HL-60 (cell line): ENCODE measurements at regions not wholly inside any gene's neighbourhood (a gene's known extent, or its start where the extent isn't known, plus 50 kb on each side); places are given as distances from the start of the nearest gene placed in this dataset.

ENCODE experiments used
- DNase-seq, 2 experiments: peaks; one replicate each; pipeline ENCODE4 v3.0.0-alpha.2; 2010 to 2020; ENCODE audit warnings: low read depth in 1 of 2, low spot score in 1 of 2
- H3K27ac ChIP-seq: fragments of 250-450 bp; sonication (Bioruptor Pico); replicated peaks from 2 replicates; pipeline ENCODE4 v1.5.1; 2020; ENCODE audit warnings: mild to moderate bottlenecking, moderate library complexity
- H3K27me3 ChIP-seq: fragments of 250-450 bp; sonication (Bioruptor Pico); 2 replicates; pipeline ENCODE4 v1.5.1; 2021; ENCODE audit warnings: mild to moderate bottlenecking, moderate library complexity; ENCODE audit not compliant: insufficient read depth, poor library complexity, severe bottlenecking
- H3K4me3 ChIP-seq: replicated peaks from 2 replicates; pipeline ENCODE4 v1.5.1; 2011; ENCODE audit warnings: mild to moderate bottlenecking, control low read depth, low read length; ENCODE audit not compliant: insufficient read depth
- GABPA ChIP-seq: IDR thresholded peaks from 2 replicates; pipeline ENCODE4 v1.6.1; 2012; ENCODE audit warnings: low read depth
- POLR2AphosphoS5 ChIP-seq: IDR thresholded peaks from 2 replicates; pipeline ENCODE4 v1.6.1; 2012; ENCODE audit warnings: low read depth
- SPI1 ChIP-seq: IDR thresholded peaks from 2 replicates; pipeline ENCODE4 v1.6.1; 2012; ENCODE audit warnings: low read depth, mild to moderate bottlenecking, borderline replicate concordance
- TF ChIP-seq, protein P1 (sequence below): IDR thresholded peaks from one replicate; pipeline ENCODE4 v1.5.1; 2011; ENCODE audit warnings: low read length, control low read depth, inconsistent platforms; ENCODE audit not compliant: insufficient read depth
- TF ChIP-seq, protein P2 (sequence below): IDR thresholded peaks from 2 replicates; pipeline ENCODE4 v1.6.1; 2012; ENCODE audit warnings: low read depth; ENCODE audit not compliant: insufficient replicate concordance

DNA sequence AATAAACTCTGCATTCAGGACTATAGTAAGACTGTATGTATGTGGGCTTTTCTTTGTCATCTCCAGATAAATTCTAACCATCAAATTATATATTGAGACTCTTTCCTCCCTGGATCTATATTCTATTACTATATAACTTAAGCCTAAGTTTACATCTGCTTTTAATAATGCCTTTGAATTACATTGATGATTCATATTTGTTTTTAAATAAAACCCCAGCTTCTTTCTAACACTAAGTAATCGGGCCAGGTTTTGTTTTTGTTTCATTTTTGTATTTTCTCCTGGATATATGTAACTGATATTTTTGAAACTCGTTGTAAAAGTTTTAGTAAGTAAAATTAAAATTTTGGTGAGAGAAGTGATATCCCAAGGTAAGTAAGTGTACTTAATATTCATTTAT, 1599.1 kb downstream of the PCDH9 start:
- TF ChIP-seq, protein P1, sequence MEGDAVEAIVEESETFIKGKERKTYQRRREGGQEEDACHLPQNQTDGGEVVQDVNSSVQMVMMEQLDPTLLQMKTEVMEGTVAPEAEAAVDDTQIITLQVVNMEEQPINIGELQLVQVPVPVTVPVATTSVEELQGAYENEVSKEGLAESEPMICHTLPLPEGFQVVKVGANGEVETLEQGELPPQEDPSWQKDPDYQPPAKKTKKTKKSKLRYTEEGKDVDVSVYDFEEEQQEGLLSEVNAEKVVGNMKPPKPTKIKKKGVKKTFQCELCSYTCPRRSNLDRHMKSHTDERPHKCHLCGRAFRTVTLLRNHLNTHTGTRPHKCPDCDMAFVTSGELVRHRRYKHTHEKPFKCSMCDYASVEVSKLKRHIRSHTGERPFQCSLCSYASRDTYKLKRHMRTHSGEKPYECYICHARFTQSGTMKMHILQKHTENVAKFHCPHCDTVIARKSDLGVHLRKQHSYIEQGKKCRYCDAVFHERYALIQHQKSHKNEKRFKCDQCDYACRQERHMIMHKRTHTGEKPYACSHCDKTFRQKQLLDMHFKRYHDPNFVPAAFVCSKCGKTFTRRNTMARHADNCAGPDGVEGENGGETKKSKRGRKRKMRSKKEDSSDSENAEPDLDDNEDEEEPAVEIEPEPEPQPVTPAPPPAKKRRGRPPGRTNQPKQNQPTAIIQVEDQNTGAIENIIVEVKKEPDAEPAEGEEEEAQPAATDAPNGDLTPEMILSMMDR, result no peak
- TF ChIP-seq, protein P2, sequence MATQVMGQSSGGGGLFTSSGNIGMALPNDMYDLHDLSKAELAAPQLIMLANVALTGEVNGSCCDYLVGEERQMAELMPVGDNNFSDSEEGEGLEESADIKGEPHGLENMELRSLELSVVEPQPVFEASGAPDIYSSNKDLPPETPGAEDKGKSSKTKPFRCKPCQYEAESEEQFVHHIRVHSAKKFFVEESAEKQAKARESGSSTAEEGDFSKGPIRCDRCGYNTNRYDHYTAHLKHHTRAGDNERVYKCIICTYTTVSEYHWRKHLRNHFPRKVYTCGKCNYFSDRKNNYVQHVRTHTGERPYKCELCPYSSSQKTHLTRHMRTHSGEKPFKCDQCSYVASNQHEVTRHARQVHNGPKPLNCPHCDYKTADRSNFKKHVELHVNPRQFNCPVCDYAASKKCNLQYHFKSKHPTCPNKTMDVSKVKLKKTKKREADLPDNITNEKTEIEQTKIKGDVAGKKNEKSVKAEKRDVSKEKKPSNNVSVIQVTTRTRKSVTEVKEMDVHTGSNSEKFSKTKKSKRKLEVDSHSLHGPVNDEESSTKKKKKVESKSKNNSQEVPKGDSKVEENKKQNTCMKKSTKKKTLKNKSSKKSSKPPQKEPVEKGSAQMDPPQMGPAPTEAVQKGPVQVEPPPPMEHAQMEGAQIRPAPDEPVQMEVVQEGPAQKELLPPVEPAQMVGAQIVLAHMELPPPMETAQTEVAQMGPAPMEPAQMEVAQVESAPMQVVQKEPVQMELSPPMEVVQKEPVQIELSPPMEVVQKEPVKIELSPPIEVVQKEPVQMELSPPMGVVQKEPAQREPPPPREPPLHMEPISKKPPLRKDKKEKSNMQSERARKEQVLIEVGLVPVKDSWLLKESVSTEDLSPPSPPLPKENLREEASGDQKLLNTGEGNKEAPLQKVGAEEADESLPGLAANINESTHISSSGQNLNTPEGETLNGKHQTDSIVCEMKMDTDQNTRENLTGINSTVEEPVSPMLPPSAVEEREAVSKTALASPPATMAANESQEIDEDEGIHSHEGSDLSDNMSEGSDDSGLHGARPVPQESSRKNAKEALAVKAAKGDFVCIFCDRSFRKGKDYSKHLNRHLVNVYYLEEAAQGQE, result no peak
- no peak overlapping the region for H3K27ac ChIP-seq
- H3K4me3 ChIP-seq, result no peak overlapping the region
- no peak for DNase-seq
- no peaks in the 10 kb centered on the region for H3K27me3 ChIP-seq

DNA sequence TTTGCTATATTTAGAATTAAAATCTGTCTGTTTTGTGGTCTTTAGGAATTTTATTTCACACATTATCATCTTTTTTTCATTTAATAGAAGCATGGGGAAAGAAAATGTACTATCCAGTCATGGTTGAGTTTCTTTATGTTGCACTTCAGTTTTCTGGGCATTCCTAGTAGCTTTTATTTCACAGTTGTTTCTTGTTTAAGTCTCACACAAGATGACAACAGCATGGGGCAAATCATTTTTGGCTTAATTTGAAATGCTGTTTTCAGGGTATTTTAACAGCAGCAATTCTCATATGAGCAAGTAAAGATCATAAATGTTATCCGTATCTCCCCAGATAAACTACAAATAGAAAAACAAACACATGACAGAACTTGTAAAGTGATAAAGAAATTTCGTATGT, 1600.2 kb downstream of the PCDH9 start:
- no peaks in the 10 kb centered on the region for H3K27me3 ChIP-seq
- TF ChIP-seq SPI1 (no peak), GABPA (no peak)
- TF ChIP-seq, protein P2, result no peak
- no peak overlapping the region for H3K4me3 ChIP-seq
- H3K27ac ChIP-seq, result no peak overlapping the region
- no peak for DNase-seq

DNA sequence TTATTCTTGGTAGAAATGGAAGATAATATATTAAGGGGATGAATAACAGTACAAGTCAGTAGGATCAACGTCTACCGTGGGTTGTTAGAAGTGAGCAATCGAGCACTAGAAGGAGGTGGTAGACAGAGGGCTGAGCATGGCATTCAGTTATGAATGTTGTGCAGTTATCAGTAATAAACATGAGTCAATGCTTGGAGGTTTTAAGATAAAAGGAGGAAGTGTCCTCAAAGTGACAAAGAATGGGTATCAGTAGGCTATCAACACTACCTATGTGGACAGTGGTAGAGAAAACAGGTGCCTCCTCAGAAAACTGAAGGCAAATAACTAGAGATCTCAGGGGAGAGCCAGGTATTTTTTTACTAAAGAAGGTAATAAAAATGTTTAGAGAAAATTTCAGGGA, 1607.0 kb downstream of the PCDH9 start:
- TF ChIP-seq, protein P1, result no peak
- TF ChIP-seq SPI1 (peak; percentile 51; the same call in 1 of the 2 replicates), GABPA (no peak), POLR2AphosphoS5 (no peak)
- TF ChIP-seq, protein P2, result no peak
- DNase-seq, result no peak
- Histone ChIP-seq H3K4me3 (no peak overlapping the region), H3K27ac (no peak overlapping the region), H3K27me3 (no peaks in the 10 kb centered on the region)

DNA sequence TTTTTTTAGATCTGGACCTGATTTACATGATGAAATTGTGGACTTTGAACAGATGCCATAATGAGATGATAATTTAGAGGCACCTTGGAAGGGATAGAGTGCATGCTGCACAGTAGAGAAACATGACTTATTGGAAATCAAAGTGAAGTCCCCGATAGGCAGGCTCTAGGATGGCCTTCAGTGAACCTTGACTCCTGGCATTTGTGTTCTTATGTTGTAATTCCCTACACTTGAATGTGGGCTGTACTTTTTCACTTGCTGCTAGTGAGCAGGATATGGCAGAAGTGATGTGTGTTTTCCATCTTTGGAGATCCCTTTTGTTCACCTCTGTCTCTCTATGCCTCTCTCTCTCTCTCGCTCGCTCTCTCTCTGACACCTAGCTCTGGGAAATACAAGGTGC, 1614.6 kb downstream of the PCDH9 start:
- H3K27me3 ChIP-seq, result no peaks in the 10 kb centered on the region
- H3K4me3 ChIP-seq, result no peak overlapping the region
- no peak for DNase-seq
- TF ChIP-seq, protein P2, result no peak
- TF ChIP-seq POLR2AphosphoS5, result no peak
- TF ChIP-seq, protein P1, result no peak
- TF ChIP-seq SPI1, result no peak
- no peak for TF ChIP-seq GABPA
- no peak overlapping the region for H3K27ac ChIP-seq
